ENCODE measurements at regions not wholly inside any gene's neighbourhood (a gene's known extent, or its start where the extent isn't known, plus 50 kb on each side); places are given as distances from the start of the nearest gene placed in this dataset.

DNA sequence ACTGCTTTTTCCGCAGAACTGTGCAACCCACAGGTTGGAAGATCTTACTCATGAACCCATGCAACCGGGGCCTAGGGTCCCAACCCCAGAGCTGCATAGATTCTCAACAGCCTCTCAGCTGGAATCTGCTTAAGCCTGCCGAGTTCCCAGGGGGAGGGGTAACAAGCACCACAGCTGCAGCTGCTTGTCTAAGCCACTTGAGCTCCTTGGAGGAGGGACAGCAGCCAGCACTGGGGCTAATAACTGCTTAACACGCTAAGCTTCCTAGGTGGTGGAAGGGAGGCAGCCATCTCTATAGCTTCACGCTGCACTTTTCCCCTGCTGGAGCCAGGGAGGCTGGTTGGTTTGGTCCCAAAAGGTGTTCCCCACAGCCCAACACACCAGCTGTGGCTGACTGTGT lies 311.6 kb downstream of the DSC3 start:
- TF ChIP-seq, protein P1, sequence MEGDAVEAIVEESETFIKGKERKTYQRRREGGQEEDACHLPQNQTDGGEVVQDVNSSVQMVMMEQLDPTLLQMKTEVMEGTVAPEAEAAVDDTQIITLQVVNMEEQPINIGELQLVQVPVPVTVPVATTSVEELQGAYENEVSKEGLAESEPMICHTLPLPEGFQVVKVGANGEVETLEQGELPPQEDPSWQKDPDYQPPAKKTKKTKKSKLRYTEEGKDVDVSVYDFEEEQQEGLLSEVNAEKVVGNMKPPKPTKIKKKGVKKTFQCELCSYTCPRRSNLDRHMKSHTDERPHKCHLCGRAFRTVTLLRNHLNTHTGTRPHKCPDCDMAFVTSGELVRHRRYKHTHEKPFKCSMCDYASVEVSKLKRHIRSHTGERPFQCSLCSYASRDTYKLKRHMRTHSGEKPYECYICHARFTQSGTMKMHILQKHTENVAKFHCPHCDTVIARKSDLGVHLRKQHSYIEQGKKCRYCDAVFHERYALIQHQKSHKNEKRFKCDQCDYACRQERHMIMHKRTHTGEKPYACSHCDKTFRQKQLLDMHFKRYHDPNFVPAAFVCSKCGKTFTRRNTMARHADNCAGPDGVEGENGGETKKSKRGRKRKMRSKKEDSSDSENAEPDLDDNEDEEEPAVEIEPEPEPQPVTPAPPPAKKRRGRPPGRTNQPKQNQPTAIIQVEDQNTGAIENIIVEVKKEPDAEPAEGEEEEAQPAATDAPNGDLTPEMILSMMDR (IDR thresholded peaks at IDR 0.05) = no peak
- TF ChIP-seq EP300 (IDR thresholded peaks at IDR 0.05) (no peak), POLR2A (IDR thresholded peaks at IDR 0.05) (no peak), POLR2AphosphoS5 (IDR thresholded peaks at IDR 0.05) (no peak)
- H3K27me3 ChIP-seq = no peaks in the 10 kb centered on the region
- no peaks in the 10 kb centered on the region for H3K4me1 ChIP-seq
- whole genome bisulfite sequencing, 2 donors (ENCODE audit: low coverage in 1 of 2) = 100% methylated on average over 1 of the region's 5 CpGs; no CpG with 5 or more reads in 1 of the 2 donors
- H3K27ac ChIP-seq = no peak overlapping the region
- H3K4me3 ChIP-seq = no peak overlapping the region
- peaks cover 0 to 19% (median 0%) of the 10 kb centered on the region in 3 donors for H3K9me3 ChIP-seq
- no peaks in the 10 kb centered on the region for H3K36me3 ChIP-seq
- ATAC-seq = no peak

DNA sequence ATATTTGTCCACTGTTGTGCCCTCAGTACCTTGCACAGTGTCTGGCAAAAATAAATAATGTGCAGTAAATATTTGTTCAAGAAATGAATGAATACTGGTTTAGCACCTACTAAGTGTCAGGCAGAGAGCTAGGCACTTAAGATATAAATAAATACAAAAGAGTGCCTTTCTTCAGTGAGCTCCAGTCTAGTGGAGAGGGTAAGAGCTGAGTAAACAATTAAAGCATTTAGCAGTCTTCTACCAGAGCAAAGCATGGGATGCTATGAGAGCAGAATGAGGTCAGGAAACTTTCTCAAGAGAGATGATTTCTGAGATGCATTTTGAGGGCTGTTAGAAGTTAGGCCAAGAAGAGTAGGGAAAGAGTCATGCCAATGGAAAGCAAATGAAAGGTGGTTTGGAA lies 314.7 kb downstream of the DSC3 start:
- ATAC-seq = no peak
- no peak for TF ChIP-seq EP300 (IDR thresholded peaks at IDR 0.05)
- TF ChIP-seq POLR2AphosphoS5 (IDR thresholded peaks at IDR 0.05) = no peak
- TF ChIP-seq, protein P1 (IDR thresholded peaks at IDR 0.05) = no peak
- TF ChIP-seq POLR2A (IDR thresholded peaks at IDR 0.05) = no peak
- no peaks in the 10 kb centered on the region for H3K36me3 ChIP-seq
- H3K4me3 ChIP-seq = no peak overlapping the region
- H3K27me3 ChIP-seq = no peaks in the 10 kb centered on the region
- H3K9me3 ChIP-seq = no peaks in the 10 kb centered on the region
- H3K27ac ChIP-seq = no peak overlapping the region
- no peaks in the 10 kb centered on the region for H3K4me1 ChIP-seq

DNA sequence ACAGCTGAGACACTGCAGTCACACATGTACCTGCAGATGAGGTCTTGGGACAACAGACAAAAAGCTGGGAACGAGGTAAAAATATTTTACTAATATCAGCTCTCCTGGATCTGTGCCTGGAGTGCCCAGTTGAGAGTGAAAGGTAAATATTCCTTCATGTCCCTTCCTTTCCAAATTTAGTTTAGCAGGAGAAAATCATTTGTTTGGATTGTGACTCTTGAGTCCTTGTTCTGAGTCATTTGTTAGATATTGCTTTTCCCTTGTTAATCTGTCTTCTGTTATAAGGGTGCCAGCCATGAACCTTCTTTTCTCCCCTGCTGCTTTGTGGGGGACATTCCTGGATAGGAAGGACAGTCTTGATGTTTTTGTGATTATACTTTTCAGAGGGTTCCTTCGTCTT lies 329.2 kb downstream of the DSC3 start:
- no peak for ATAC-seq
- no peak overlapping the region for H3K27ac ChIP-seq
- no peaks in the 10 kb centered on the region for H3K9me3 ChIP-seq
- no peaks in the 10 kb centered on the region for H3K36me3 ChIP-seq
- WGBS, 2 donors (ENCODE audit: low coverage in 1 of 2) = 40 to 66% methylated on average over 1 to 2 of the region's 2 CpGs
- H3K4me3 ChIP-seq = no peak overlapping the region
- no peaks in the 10 kb centered on the region for H3K4me1 ChIP-seq
- H3K27me3 ChIP-seq = no peaks in the 10 kb centered on the region
- TF ChIP-seq, protein P1 (IDR thresholded peaks at IDR 0.05) = no peak
- no peak for TF ChIP-seq POLR2AphosphoS5 (IDR thresholded peaks at IDR 0.05)

- Histone ChIP-seq H3K27me3 (no peaks in the 10 kb centered on the region), H3K9me3 (no peaks in the 10 kb centered on the region), H3K4me1 (no peaks in the 10 kb centered on the region), H3K27ac (no peak overlapping the region), H3K36me3 (no peaks in the 10 kb centered on the region), H3K4me3 (no peak overlapping the region)
- TF ChIP-seq EP300 (IDR thresholded peaks at IDR 0.05) (no peak), POLR2AphosphoS5 (IDR thresholded peaks at IDR 0.05) (no peak), POLR2A (IDR thresholded peaks at IDR 0.05) (no peak)
- TF ChIP-seq, protein P1 (IDR thresholded peaks at IDR 0.05) = no peak
- 29 to 40% methylated on average over 1 to 3 of the region's 3 CpGs for WGBS, 2 donors (ENCODE audit: low coverage in 1 of 2)
- no peak for ATAC-seq
Measured at GRCh38 chr18:30712383-30712782, 330.2 kb downstream of the DSC3 start.

GRCh38 chr18:30709595-30709994 lies 332.9 kb downstream of the DSC3 start:
- TF ChIP-seq POLR2AphosphoS5 (IDR thresholded peaks at IDR 0.05) (no peak), EP300 (IDR thresholded peaks at IDR 0.05) (no peak), POLR2A (IDR thresholded peaks at IDR 0.05) (no peak)
- TF ChIP-seq, protein P1 (IDR thresholded peaks at IDR 0.05) = no peak
- Histone ChIP-seq H3K27ac (no peak overlapping the region), H3K9me3 (no peaks in the 10 kb centered on the region), H3K27me3 (no peaks in the 10 kb centered on the region), H3K36me3 (no peaks in the 10 kb centered on the region), H3K4me3 (no peak overlapping the region), H3K4me1 (no peaks in the 10 kb centered on the region)
- 18 to 29% methylated on average over 1 of the region's 1 CpG for WGBS, 2 donors (ENCODE audit: low coverage in 1 of 2)
- ATAC-seq = no peak
